ENCODE measurements at regions not wholly inside any gene's neighbourhood (a gene's known extent, or its start where the extent isn't known, plus 50 kb on each side); places are given as distances from the start of the nearest gene placed in this dataset.

- no peak for TF ChIP-seq POLR2A (IDR thresholded peaks at IDR 0.05)
- TF ChIP-seq, protein P1, sequence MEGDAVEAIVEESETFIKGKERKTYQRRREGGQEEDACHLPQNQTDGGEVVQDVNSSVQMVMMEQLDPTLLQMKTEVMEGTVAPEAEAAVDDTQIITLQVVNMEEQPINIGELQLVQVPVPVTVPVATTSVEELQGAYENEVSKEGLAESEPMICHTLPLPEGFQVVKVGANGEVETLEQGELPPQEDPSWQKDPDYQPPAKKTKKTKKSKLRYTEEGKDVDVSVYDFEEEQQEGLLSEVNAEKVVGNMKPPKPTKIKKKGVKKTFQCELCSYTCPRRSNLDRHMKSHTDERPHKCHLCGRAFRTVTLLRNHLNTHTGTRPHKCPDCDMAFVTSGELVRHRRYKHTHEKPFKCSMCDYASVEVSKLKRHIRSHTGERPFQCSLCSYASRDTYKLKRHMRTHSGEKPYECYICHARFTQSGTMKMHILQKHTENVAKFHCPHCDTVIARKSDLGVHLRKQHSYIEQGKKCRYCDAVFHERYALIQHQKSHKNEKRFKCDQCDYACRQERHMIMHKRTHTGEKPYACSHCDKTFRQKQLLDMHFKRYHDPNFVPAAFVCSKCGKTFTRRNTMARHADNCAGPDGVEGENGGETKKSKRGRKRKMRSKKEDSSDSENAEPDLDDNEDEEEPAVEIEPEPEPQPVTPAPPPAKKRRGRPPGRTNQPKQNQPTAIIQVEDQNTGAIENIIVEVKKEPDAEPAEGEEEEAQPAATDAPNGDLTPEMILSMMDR (IDR thresholded peaks at IDR 0.05), result no peak
These were observed 352.2 kb downstream of the ZNF521 start for GRCh38 chr18:24999650-25000267.

Measured in uterus (tissue), 2 donors.